Heart right ventricle (tissue), 16 donors: ENCODE measurements at regions not wholly inside any gene's neighbourhood (a gene's known extent, or its start where the extent isn't known, plus 50 kb on each side); places are given as distances from the start of the nearest gene placed in this dataset.

Source experiments
- ATAC-seq, 8 donors: fragments of 200-7000 bp; cut with Tn5 transposase; one replicate each; pipeline ENCODE4 v1.9.1; 2020; ENCODE audit warnings: mild to moderate bottlenecking in 8 of 8, moderate library complexity in 8 of 8, moderate number of reproducible peaks in 1 of 8
- DNase-seq, 2 donors: peaks; one replicate each; pipeline ENCODE4 v3.0.0-alpha.2; 2020
- H3K27ac ChIP-seq, 10 donors: fragments of 200-600 bp; sonication (generic) in 2 of 10; one replicate each; pipeline versions ENCODE4 v1.5.0 to v1.8.0; 2020 to 2022; ENCODE audit warnings: mild to moderate bottlenecking in 3 of 10
- H3K27me3 ChIP-seq, 7 donors: fragments of 200-600 bp; one replicate each; pipeline ENCODE4 v1.8.0; 2021 to 2022; ENCODE audit warnings: mild to moderate bottlenecking in 2 of 7
- H3K36me3 ChIP-seq, 9 donors: fragments of 200-600 bp; sonication (generic) in 1 of 9; one replicate each; pipeline versions ENCODE4 v1.5.0 to v1.8.0; 2020 to 2022; ENCODE audit warnings: mild to moderate bottlenecking in 2 of 9
- H3K4me1 ChIP-seq, 9 donors: fragments of 200-600 bp; sonication (generic) in 1 of 9; one replicate each; pipeline versions ENCODE4 v1.5.0 to v1.8.0; 2020 to 2022; ENCODE audit warnings: mild to moderate bottlenecking in 4 of 9
- H3K4me3 ChIP-seq, 10 donors: fragments of 200-600 bp; sonication (generic) in 2 of 10; one replicate each; pipeline versions ENCODE4 v1.5.0 to v1.8.0; 2020 to 2022; ENCODE audit warnings: mild to moderate bottlenecking in 7 of 10, moderate library complexity in 2 of 10
- H3K9me3 ChIP-seq, 11 donors: fragments of 200-600 bp in 10 of 11; sonication (generic) in 2 of 11; one replicate each; pipeline versions ENCODE4 v1.5.0 to v1.8.0; 2013 to 2022; ENCODE audit warnings: mild to moderate bottlenecking in 2 of 11, control low read depth in 1 of 11, moderate library complexity in 1 of 11
- WGBS, 2 donors: extraction: QIAGEN DNeasy Blood & Tissue Kit; methylation state at CpG; one replicate each; pipeline ENCODE4 v1.1.7; 2013; ENCODE audit warnings: inconsistent platforms in 1 of 2; 5-methylcytosine and 5-hydroxymethylcytosine counted together
- intact Hi-C, 10 donors: fragments of 100-400 bp; cut with DNase I; formaldehyde crosslinking; loops; one replicate each; pipeline versions ENCODE4 v1.11.1 to v1.14.2; 2022
- TF ChIP-seq, protein P1 (sequence below), 9 donors: fragments of 200-600 bp; sonication (generic) in 2 of 9; IDR thresholded peaks; one replicate each; pipeline versions ENCODE4 v1.5.0 to v1.8.0; 2021 to 2022; ENCODE audit warnings: antibody characterized with exemption in 9 of 9, mild to moderate bottlenecking in 5 of 9, moderate library complexity in 1 of 9
- donor health status: Arrhythmogenic right ventricular cardiomyopathy.
- donor health status: ischemic (EF 13 %, LVEDD 7.1; RV severe dilation, severe dysfunction).
- donor health status: healthy with polysubstance abuse.
- donor health status: DM: no; HTN: yes; CAD: no.
- donor health status: DM: no; HTN: no; CAD: no.
- donor health status: ischemic (EF 25% LVEDD 6.9; RV normal size, moderate dysfunction).
- donor health status: ischemic (EF 25% LVEDD 5.7; RV mildly dilated, moderate dysfunction).
- donor health status: healthy.
- donor health status: DM: yes; HTN: yes; CAD: no.
- donor health status: Ischemic cardiomyopathy.
- donor health status: ischemic (EF 35%, LVEDD 5.7; RV mildly dilated, moderate dysfunction).
- donor health status: nonischemic (EF 11% LVEDD 7.7; RV severe dilation, severe dysfunction).
- donor health status: DM: yes; HTN: yes; CAD: no.
- donor health status: PGD.
- donor health status: ischemic (EF 29% LVEDD 5.4; RV normal size, mild dysfunction).
- donor health status: nonischemic (EF 23%, LVEDD 6.1; RV moderate dilation, normal function).

DNA sequence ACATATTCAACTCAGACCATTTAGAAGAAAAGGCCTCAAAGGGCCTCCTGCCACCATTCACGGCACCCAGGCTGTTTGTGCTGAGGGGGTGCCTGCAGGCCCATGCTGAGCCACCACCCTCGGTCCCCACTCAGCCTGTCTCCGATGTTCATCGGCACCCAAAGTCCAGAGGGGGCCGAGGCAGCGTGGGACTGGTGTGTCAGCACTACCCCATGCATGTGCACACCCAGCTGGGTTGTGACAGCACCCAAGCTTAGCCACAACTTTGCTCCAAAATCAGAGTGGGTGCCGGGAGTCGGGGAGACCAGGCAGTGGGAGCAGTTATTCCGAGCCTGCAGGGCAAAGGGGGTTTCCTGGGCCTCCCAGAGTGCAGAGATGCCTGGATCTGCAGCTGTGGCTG lies 508.5 kb upstream of the ZNF717 start:
- H3K27me3 ChIP-seq = no peaks in the 10 kb centered on the region
- TF ChIP-seq, protein P1, sequence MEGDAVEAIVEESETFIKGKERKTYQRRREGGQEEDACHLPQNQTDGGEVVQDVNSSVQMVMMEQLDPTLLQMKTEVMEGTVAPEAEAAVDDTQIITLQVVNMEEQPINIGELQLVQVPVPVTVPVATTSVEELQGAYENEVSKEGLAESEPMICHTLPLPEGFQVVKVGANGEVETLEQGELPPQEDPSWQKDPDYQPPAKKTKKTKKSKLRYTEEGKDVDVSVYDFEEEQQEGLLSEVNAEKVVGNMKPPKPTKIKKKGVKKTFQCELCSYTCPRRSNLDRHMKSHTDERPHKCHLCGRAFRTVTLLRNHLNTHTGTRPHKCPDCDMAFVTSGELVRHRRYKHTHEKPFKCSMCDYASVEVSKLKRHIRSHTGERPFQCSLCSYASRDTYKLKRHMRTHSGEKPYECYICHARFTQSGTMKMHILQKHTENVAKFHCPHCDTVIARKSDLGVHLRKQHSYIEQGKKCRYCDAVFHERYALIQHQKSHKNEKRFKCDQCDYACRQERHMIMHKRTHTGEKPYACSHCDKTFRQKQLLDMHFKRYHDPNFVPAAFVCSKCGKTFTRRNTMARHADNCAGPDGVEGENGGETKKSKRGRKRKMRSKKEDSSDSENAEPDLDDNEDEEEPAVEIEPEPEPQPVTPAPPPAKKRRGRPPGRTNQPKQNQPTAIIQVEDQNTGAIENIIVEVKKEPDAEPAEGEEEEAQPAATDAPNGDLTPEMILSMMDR (IDR thresholded peaks at IDR 0.05) = no peak
- H3K27ac ChIP-seq = no peak overlapping the region
- DNase-seq = no peak
- intact Hi-C loops = no loop called here
- H3K9me3 ChIP-seq = peaks cover 0 to 29% (median 0%) of the 10 kb centered on the region in 11 donors
- no peaks in the 10 kb centered on the region for H3K4me1 ChIP-seq
- WGBS, 2 donors = 88 to 90% methylated on average over 9 of the region's 9 CpGs
- no peaks in the 10 kb centered on the region for H3K36me3 ChIP-seq
- ATAC-seq = no peak
- no peak overlapping the region for H3K4me3 ChIP-seq

DNA sequence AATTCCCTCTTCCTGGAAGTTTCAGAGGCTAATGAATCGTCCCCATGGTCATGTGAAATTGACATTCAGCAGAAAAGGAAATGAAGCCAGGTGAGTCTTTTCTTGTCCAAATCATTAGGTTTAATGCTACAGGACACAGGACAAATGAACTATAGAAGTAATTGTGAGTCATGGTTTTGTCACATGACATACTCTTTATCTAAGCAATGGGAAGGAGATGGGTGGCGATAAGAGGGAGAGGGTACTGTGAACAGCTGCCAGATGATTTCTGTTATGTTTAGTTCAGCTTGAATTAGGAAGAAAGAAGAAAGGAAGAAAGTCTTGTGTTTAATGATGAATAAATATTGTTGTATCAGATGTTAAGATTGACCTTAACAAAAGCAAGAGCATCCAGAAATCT lies 515.4 kb upstream of the ZNF717 start:
- Histone ChIP-seq H3K4me1 (no peaks in the 10 kb centered on the region), H3K36me3 (no peaks in the 10 kb centered on the region), H3K27ac (no peak overlapping the region), H3K27me3 (no peaks in the 10 kb centered on the region), H3K9me3 (peaks cover 0 to 11% (median 0%) of the 10 kb centered on the region in 11 donors), H3K4me3 (no peak overlapping the region)
- TF ChIP-seq, protein P1 (IDR thresholded peaks at IDR 0.05) = no peak
- ATAC-seq (no peak), DNase-seq (no peak)
- intact Hi-C loops = no loop called here
- 64 to 74% methylated on average over 2 of the region's 2 CpGs for WGBS, 2 donors

DNA sequence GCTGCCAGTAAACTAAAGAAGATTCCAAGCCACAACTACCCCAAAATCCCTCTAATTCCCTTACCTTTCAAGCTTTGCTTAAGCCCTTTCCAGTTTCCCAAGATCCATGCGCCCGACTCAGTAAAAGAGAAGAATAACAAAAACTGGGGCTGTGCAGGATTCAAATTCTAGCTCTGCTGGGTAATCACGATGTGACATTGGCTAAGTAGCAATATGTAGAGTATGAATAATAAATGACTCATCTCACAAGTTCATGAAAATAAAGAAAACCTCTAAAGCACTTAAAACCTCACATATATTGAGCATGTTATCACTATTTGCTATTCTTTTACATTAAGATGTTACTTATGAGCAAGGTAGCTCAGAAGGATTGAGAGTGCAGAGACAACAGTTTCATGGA lies 522.2 kb upstream of the ZNF717 start:
- no peaks in the 10 kb centered on the region for H3K9me3 ChIP-seq
- ATAC-seq = no peak

DNA sequence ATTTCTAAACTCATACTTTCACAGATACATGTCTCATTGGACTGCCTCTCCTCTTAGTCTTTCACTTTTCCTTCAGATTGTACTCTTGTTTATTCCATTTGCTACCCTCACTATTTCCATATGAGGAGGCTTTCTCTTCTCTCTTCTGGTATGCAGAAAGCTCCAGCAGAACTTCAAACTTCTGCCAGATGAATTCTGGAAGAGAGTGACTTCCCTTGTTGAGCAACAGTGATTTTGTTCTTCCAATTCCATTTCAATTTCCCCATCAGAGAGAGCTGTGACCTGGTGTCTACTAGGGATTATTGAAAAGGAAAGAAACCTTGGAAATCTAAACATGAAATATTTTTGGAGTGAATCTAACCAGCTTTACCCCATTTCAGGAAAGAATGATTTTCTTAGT lies 523.2 kb upstream of the ZNF717 start:
- intact Hi-C loops = no loop called here
- no peaks in the 10 kb centered on the region for H3K4me1 ChIP-seq
- TF ChIP-seq, protein P1 (IDR thresholded peaks at IDR 0.05) = no peak
- no peak overlapping the region for H3K4me3 ChIP-seq
- no peak for DNase-seq
- ATAC-seq = no peak
- no peak overlapping the region for H3K27ac ChIP-seq
- no peaks in the 10 kb centered on the region for H3K9me3 ChIP-seq
- no peaks in the 10 kb centered on the region for H3K36me3 ChIP-seq
- H3K27me3 ChIP-seq = peaks cover 0 to 4% (median 0%) of the 10 kb centered on the region in 7 donors

More for the DNA sequence above, 522.2 kb upstream of the ZNF717 start:
- Histone ChIP-seq H3K4me1 (no peaks in the 10 kb centered on the region), H3K36me3 (no peaks in the 10 kb centered on the region), H3K4me3 (no peak overlapping the region), H3K27me3 (peaks cover 0 to 4% (median 0%) of the 10 kb centered on the region in 7 donors), H3K27ac (no peak overlapping the region)
- intact Hi-C loops = no loop called here
- whole genome bisulfite sequencing, 2 donors = 94 to 97% methylated on average over 3 of the region's 3 CpGs
- DNase-seq = no peak
- TF ChIP-seq, protein P1 (IDR thresholded peaks at IDR 0.05) = no peak

DNA sequence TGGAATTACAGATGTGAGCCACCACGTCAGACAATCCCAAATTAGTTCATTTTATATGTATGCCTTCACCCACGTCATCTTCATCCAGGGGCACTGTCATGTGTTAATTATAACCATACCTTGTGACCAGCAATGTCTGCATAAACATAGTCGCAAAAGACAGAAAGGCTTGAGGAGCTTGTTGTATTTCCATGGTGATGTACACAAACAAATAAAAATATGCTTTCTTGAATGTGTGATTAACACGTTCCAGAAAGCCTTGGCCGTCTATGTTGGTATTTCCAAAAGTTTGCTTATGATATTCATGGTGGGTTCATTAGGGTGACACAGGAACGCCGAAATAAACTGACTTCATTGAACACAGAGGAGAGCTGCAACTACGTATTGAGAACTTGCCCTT lies 524.7 kb upstream of the ZNF717 start:
- Histone ChIP-seq H3K27me3 (peaks cover 0 to 4% (median 0%) of the 10 kb centered on the region in 7 donors), H3K9me3 (no peaks in the 10 kb centered on the region), H3K4me1 (no peaks in the 10 kb centered on the region), H3K27ac (no peak overlapping the region), H3K4me3 (no peak overlapping the region), H3K36me3 (no peaks in the 10 kb centered on the region)
- whole genome bisulfite sequencing, 2 donors = 73 to 79% methylated on average over 8 of the region's 8 CpGs
- intact Hi-C loops = no loop called here
- DNase-seq = no peak
- TF ChIP-seq, protein P1 (IDR thresholded peaks at IDR 0.05) = no peak
- no peak for ATAC-seq
